ENCODE measurements at regions not wholly inside any gene's neighbourhood (a gene's known extent, or its start where the extent isn't known, plus 50 kb on each side); places are given as distances from the start of the nearest gene placed in this dataset.

GRCh38 chr16:6160871-6161270 is 1063.3 kb upstream of the EEF2KMT start:
- 68 to 73% (median 73%) methylated on average over 10 of the region's 10 CpGs for WGBS, 3 donors
- H3K4me3 ChIP-seq (ENCODE audit: low read depth in 1 of 3, low read length in 3 of 3): no peak overlapping the region
- no peaks in the 10 kb centered on the region for H3K4me1 ChIP-seq (ENCODE audit: control insufficient read depth in 3 of 3, insufficient read depth in 2 of 3, low read depth in 1 of 3, low read length in 2 of 3)
- no peak for DNase-seq
- no peak for FAIRE-seq
- no peak overlapping the region for H3K27ac ChIP-seq (ENCODE audit: low read depth in 1 of 3, low read length in 2 of 3)
- H3K27me3 ChIP-seq (ENCODE audit: control insufficient read depth in 3 of 3, insufficient read depth in 3 of 3, low read length in 3 of 3): no peaks in the 10 kb centered on the region
- no peaks in the 10 kb centered on the region for H3K9me3 ChIP-seq (ENCODE audit: control insufficient read depth in 2 of 2, insufficient read depth in 1 of 2, low read depth in 1 of 2, low read length in 1 of 2)
- no peaks in the 10 kb centered on the region for H3K36me3 ChIP-seq (ENCODE audit: control insufficient read depth in 3 of 3, insufficient read depth in 2 of 3, low read depth in 1 of 3, low read length in 3 of 3)

- Histone ChIP-seq H3K4me1 (ENCODE audit: control insufficient read depth in 3 of 3, insufficient read depth in 2 of 3, low read depth in 1 of 3, low read length in 2 of 3) (no peaks in the 10 kb centered on the region), H3K9me3 (ENCODE audit: control insufficient read depth in 2 of 2, insufficient read depth in 1 of 2, low read depth in 1 of 2, low read length in 1 of 2) (no peaks in the 10 kb centered on the region), H3K4me3 (ENCODE audit: low read depth in 1 of 3, low read length in 3 of 3) (no peak overlapping the region), H3K27me3 (ENCODE audit: control insufficient read depth in 3 of 3, insufficient read depth in 3 of 3, low read length in 3 of 3) (no peaks in the 10 kb centered on the region), H3K36me3 (ENCODE audit: control insufficient read depth in 3 of 3, insufficient read depth in 2 of 3, low read depth in 1 of 3, low read length in 3 of 3) (no peaks in the 10 kb centered on the region), H3K27ac (ENCODE audit: low read depth in 1 of 3, low read length in 2 of 3) (no peak overlapping the region)
- DNase-seq: no peak
- WGBS, 3 donors: 86 to 91% (median 91%) methylated on average over 3 of the region's 3 CpGs
- no peak for FAIRE-seq
Measured at GRCh38 chr16:6160303-6160702, 1062.7 kb upstream of the EEF2KMT start.

GRCh38 chr16:6157806-6158205 is 1060.2 kb upstream of the EEF2KMT start:
- Histone ChIP-seq H3K4me3 (ENCODE audit: low read depth in 1 of 3, low read length in 3 of 3) (no peak overlapping the region), H3K4me1 (ENCODE audit: control insufficient read depth in 3 of 3, insufficient read depth in 2 of 3, low read depth in 1 of 3, low read length in 2 of 3) (no peaks in the 10 kb centered on the region), H3K27ac (ENCODE audit: low read depth in 1 of 3, low read length in 2 of 3) (no peak overlapping the region), H3K27me3 (ENCODE audit: control insufficient read depth in 3 of 3, insufficient read depth in 3 of 3, low read length in 3 of 3) (no peaks in the 10 kb centered on the region), H3K36me3 (ENCODE audit: control insufficient read depth in 3 of 3, insufficient read depth in 2 of 3, low read depth in 1 of 3, low read length in 3 of 3) (no peaks in the 10 kb centered on the region), H3K9me3 (ENCODE audit: control insufficient read depth in 2 of 2, insufficient read depth in 1 of 2, low read depth in 1 of 2, low read length in 1 of 2) (no peaks in the 10 kb centered on the region)
- no peak for DNase-seq
- 92 to 96% (median 93%) methylated on average over 4 of the region's 4 CpGs for WGBS, 3 donors
- no peak for FAIRE-seq

GRCh38 chr16:6155271-6155670 is 1057.7 kb upstream of the EEF2KMT start:
- FAIRE-seq (no peak), DNase-seq (no peak)
- no peaks in the 10 kb centered on the region for H3K36me3 ChIP-seq (ENCODE audit: control insufficient read depth in 3 of 3, insufficient read depth in 2 of 3, low read depth in 1 of 3, low read length in 3 of 3)
- no peaks in the 10 kb centered on the region for H3K27me3 ChIP-seq (ENCODE audit: control insufficient read depth in 3 of 3, insufficient read depth in 3 of 3, low read length in 3 of 3)
- H3K27ac ChIP-seq (ENCODE audit: low read depth in 1 of 3, low read length in 2 of 3): no peak overlapping the region
- no peaks in the 10 kb centered on the region for H3K4me1 ChIP-seq (ENCODE audit: control insufficient read depth in 3 of 3, insufficient read depth in 2 of 3, low read depth in 1 of 3, low read length in 2 of 3)
- H3K9me3 ChIP-seq (ENCODE audit: control insufficient read depth in 2 of 2, insufficient read depth in 1 of 2, low read depth in 1 of 2, low read length in 1 of 2): no peaks in the 10 kb centered on the region
- 88 to 91% (median 90%) methylated on average over 9 of the region's 9 CpGs for WGBS, 3 donors
- H3K4me3 ChIP-seq (ENCODE audit: low read depth in 1 of 3, low read length in 3 of 3): no peak overlapping the region

GRCh38 chr16:6153901-6154300 is 1056.3 kb upstream of the EEF2KMT start:
- no peak for FAIRE-seq
- Histone ChIP-seq H3K4me3 (ENCODE audit: low read depth in 1 of 3, low read length in 3 of 3) (no peak overlapping the region), H3K4me1 (ENCODE audit: control insufficient read depth in 3 of 3, insufficient read depth in 2 of 3, low read depth in 1 of 3, low read length in 2 of 3) (no peaks in the 10 kb centered on the region), H3K27ac (ENCODE audit: low read depth in 1 of 3, low read length in 2 of 3) (no peak overlapping the region), H3K27me3 (ENCODE audit: control insufficient read depth in 3 of 3, insufficient read depth in 3 of 3, low read length in 3 of 3) (no peaks in the 10 kb centered on the region), H3K9me3 (ENCODE audit: control insufficient read depth in 2 of 2, insufficient read depth in 1 of 2, low read depth in 1 of 2, low read length in 1 of 2) (no peaks in the 10 kb centered on the region), H3K36me3 (ENCODE audit: control insufficient read depth in 3 of 3, insufficient read depth in 2 of 3, low read depth in 1 of 3, low read length in 3 of 3) (no peaks in the 10 kb centered on the region)
- WGBS, 3 donors: 84 to 89% (median 84%) methylated on average over 5 of the region's 5 CpGs
- no peak for DNase-seq

GRCh38 chr16:6149031-6149430 is 1051.4 kb upstream of the EEF2KMT start:
- DNase-seq: no peak
- 87 to 91% (median 90%) methylated on average over 10 of the region's 10 CpGs for WGBS, 3 donors
- FAIRE-seq: no peak
- no peaks in the 10 kb centered on the region for H3K27me3 ChIP-seq (ENCODE audit: control insufficient read depth in 3 of 3, insufficient read depth in 3 of 3, low read length in 3 of 3)
- H3K9me3 ChIP-seq (ENCODE audit: control insufficient read depth in 2 of 2, insufficient read depth in 1 of 2, low read depth in 1 of 2, low read length in 1 of 2): peaks cover 0 to 3% of the 10 kb centered on the region in 2 donors
- no peaks in the 10 kb centered on the region for H3K4me1 ChIP-seq (ENCODE audit: control insufficient read depth in 3 of 3, insufficient read depth in 2 of 3, low read depth in 1 of 3, low read length in 2 of 3)
- no peak overlapping the region for H3K27ac ChIP-seq (ENCODE audit: low read depth in 1 of 3, low read length in 2 of 3)
- H3K36me3 ChIP-seq (ENCODE audit: control insufficient read depth in 3 of 3, insufficient read depth in 2 of 3, low read depth in 1 of 3, low read length in 3 of 3): no peaks in the 10 kb centered on the region
- no peak overlapping the region for H3K4me3 ChIP-seq (ENCODE audit: low read depth in 1 of 3, low read length in 3 of 3)

- no peak overlapping the region for H3K4me3 ChIP-seq (ENCODE audit: low read depth in 1 of 3, low read length in 3 of 3)
- FAIRE-seq (no peak), DNase-seq (no peak)
- no peak overlapping the region for H3K27ac ChIP-seq (ENCODE audit: low read depth in 1 of 3, low read length in 2 of 3)
- no peaks in the 10 kb centered on the region for H3K4me1 ChIP-seq (ENCODE audit: control insufficient read depth in 3 of 3, insufficient read depth in 2 of 3, low read depth in 1 of 3, low read length in 2 of 3)
- WGBS, 3 donors: 43 to 67% (median 46%) methylated on average over 2 of the region's 2 CpGs
- no peaks in the 10 kb centered on the region for H3K27me3 ChIP-seq (ENCODE audit: control insufficient read depth in 3 of 3, insufficient read depth in 3 of 3, low read length in 3 of 3)
- no peaks in the 10 kb centered on the region for H3K36me3 ChIP-seq (ENCODE audit: control insufficient read depth in 3 of 3, insufficient read depth in 2 of 3, low read depth in 1 of 3, low read length in 3 of 3)
- H3K9me3 ChIP-seq (ENCODE audit: control insufficient read depth in 2 of 2, insufficient read depth in 1 of 2, low read depth in 1 of 2, low read length in 1 of 2): peaks cover 0 to 3% of the 10 kb centered on the region in 2 donors
Measured at GRCh38 chr16:6148361-6148760, 1050.8 kb upstream of the EEF2KMT start.

- H3K9me3 ChIP-seq (ENCODE audit: control insufficient read depth in 2 of 2, insufficient read depth in 1 of 2, low read depth in 1 of 2, low read length in 1 of 2): peaks cover 0 to 3% of the 10 kb centered on the region in 2 donors
- H3K36me3 ChIP-seq (ENCODE audit: control insufficient read depth in 3 of 3, insufficient read depth in 2 of 3, low read depth in 1 of 3, low read length in 3 of 3): no peaks in the 10 kb centered on the region
- no peaks in the 10 kb centered on the region for H3K4me1 ChIP-seq (ENCODE audit: control insufficient read depth in 3 of 3, insufficient read depth in 2 of 3, low read depth in 1 of 3, low read length in 2 of 3)
- DNase-seq (no peak), FAIRE-seq (no peak)
- no peaks in the 10 kb centered on the region for H3K27me3 ChIP-seq (ENCODE audit: control insufficient read depth in 3 of 3, insufficient read depth in 3 of 3, low read length in 3 of 3)
- no peak overlapping the region for H3K27ac ChIP-seq (ENCODE audit: low read depth in 1 of 3, low read length in 2 of 3)
- WGBS, 3 donors: 64 to 71% (median 66%) methylated on average over 9 of the region's 9 CpGs
- no peak overlapping the region for H3K4me3 ChIP-seq (ENCODE audit: low read depth in 1 of 3, low read length in 3 of 3)
Measured at GRCh38 chr16:6146874-6147425, 1049.4 kb upstream of the EEF2KMT start.

GRCh38 chr16:6146356-6146755 is 1048.8 kb upstream of the EEF2KMT start:
- Histone ChIP-seq H3K27ac (ENCODE audit: low read depth in 1 of 3, low read length in 2 of 3) (no peak overlapping the region), H3K4me1 (ENCODE audit: control insufficient read depth in 3 of 3, insufficient read depth in 2 of 3, low read depth in 1 of 3, low read length in 2 of 3) (no peaks in the 10 kb centered on the region), H3K9me3 (ENCODE audit: control insufficient read depth in 2 of 2, insufficient read depth in 1 of 2, low read depth in 1 of 2, low read length in 1 of 2) (peaks cover 0 to 3% of the 10 kb centered on the region in 2 donors), H3K36me3 (ENCODE audit: control insufficient read depth in 3 of 3, insufficient read depth in 2 of 3, low read depth in 1 of 3, low read length in 3 of 3) (no peaks in the 10 kb centered on the region), H3K27me3 (ENCODE audit: control insufficient read depth in 3 of 3, insufficient read depth in 3 of 3, low read length in 3 of 3) (no peaks in the 10 kb centered on the region), H3K4me3 (ENCODE audit: low read depth in 1 of 3, low read length in 3 of 3) (no peak overlapping the region)
- 78 to 93% (median 84%) methylated on average over 2 of the region's 2 CpGs for WGBS, 3 donors
- no peak for FAIRE-seq
- no peak for DNase-seq

Data from small intestine (tissue), 7 donors.